Ascending aorta (tissue), 2 donors: ENCODE measurements at regions not wholly inside any gene's neighbourhood (a gene's known extent, or its start where the extent isn't known, plus 50 kb on each side); places are given as distances from the start of the nearest gene placed in this dataset.

Experiments
- DNase-seq, 2 donors: peaks; one replicate each; pipeline ENCODE4 v3.0.0-alpha.2; 2019; ENCODE audit warnings: low spot score in 2 of 2
- H3K27ac ChIP-seq, 2 donors: fragments of 200-600 bp; sonication (generic); one replicate each; pipeline ENCODE4 v1.5.1; 2016 to 2017; ENCODE audit warnings: mild to moderate bottlenecking in 1 of 2
- H3K27me3 ChIP-seq: fragments of 200-600 bp; sonication (generic); one replicate; pipeline ENCODE4 v1.5.1; 2017
- H3K36me3 ChIP-seq, 2 donors: fragments of 200-600 bp; sonication (generic); one replicate each; pipeline ENCODE4 v1.5.1; 2016
- H3K4me1 ChIP-seq, 2 donors: fragments of 200-600 bp; sonication (generic); one replicate each; pipeline ENCODE4 v1.5.1; 2016 to 2017; ENCODE audit warnings: mild to moderate bottlenecking in 1 of 2
- H3K4me3 ChIP-seq, 2 donors: fragments of 200-600 bp; sonication (generic); one replicate each; pipeline ENCODE4 v1.5.1; 2016 to 2017; ENCODE audit warnings: mild to moderate bottlenecking in 1 of 2
- H3K9me3 ChIP-seq, 2 donors: fragments of 200-600 bp; sonication (generic); one replicate each; pipeline ENCODE4 v1.5.1; 2016
- CTCF ChIP-seq, 3 experiments: fragments of 200-600 bp in 2 of 3; fragments of 450-650 bp in 1 of 3; sonication (generic) in 2 of 3; IDR thresholded peaks; one replicate each; pipeline ENCODE4 v1.5.1; 2016 to 2019; ENCODE audit warnings: antibody characterized with exemption in 3 of 3, mild to moderate bottlenecking in 1 of 3, moderate library complexity in 1 of 3
- intact Hi-C: fragments of 100-400 bp; cut with DNase I; formaldehyde crosslinking; loops from one replicate; pipeline ENCODE4 v1.15.1; 2023

GRCh38 chr5:56612759-56613158 lies 202.6 kb upstream of the MAP3K1 start:
- H3K27ac ChIP-seq: no peak overlapping the region
- H3K4me1 ChIP-seq: peaks cover 3 to 12% of the 10 kb centered on the region in 2 donors
- peaks cover 0 to 11% of the 10 kb centered on the region in 2 donors for H3K9me3 ChIP-seq
- no peak overlapping the region for H3K4me3 ChIP-seq
- no peak for DNase-seq
- H3K27me3 ChIP-seq: no peaks in the 10 kb centered on the region
- TF ChIP-seq CTCF (IDR thresholded peaks at IDR 0.05): no peak
- no peaks in the 10 kb centered on the region for H3K36me3 ChIP-seq
- intact Hi-C loops: no loop called here

- no peak for DNase-seq
- no peak for TF ChIP-seq CTCF (IDR thresholded peaks at IDR 0.05)
These were observed 203.0 kb upstream of the MAP3K1 start for GRCh38 chr5:56612353-56612752.

GRCh38 chr5:56610093-56610698 lies 205.2 kb upstream of the MAP3K1 start:
- Histone ChIP-seq H3K9me3 (peaks cover 0 to 11% of the 10 kb centered on the region in 2 donors), H3K27ac (no peak overlapping the region), H3K36me3 (no peaks in the 10 kb centered on the region), H3K4me3 (no peak overlapping the region), H3K27me3 (no peaks in the 10 kb centered on the region), H3K4me1 (peaks cover 3 to 11% of the 10 kb centered on the region in 2 donors)
- no peak for DNase-seq
- TF ChIP-seq CTCF (IDR thresholded peaks at IDR 0.05): no peak
- intact Hi-C loops: no loop called here

More at GRCh38 chr5:56612353-56612752, 203.0 kb upstream of the MAP3K1 start:
- intact Hi-C loops: no loop called here
- Histone ChIP-seq H3K27ac (no peak overlapping the region), H3K4me1 (peaks cover 3 to 15% of the 10 kb centered on the region in 2 donors), H3K27me3 (no peaks in the 10 kb centered on the region), H3K36me3 (no peaks in the 10 kb centered on the region), H3K4me3 (no peak overlapping the region), H3K9me3 (peaks cover 0 to 11% of the 10 kb centered on the region in 2 donors)

- no peak for TF ChIP-seq CTCF (IDR thresholded peaks at IDR 0.05)
- no peak for DNase-seq
- no peak overlapping the region for H3K27ac ChIP-seq
These were observed 207.0 kb upstream of the MAP3K1 start for GRCh38 chr5:56608217-56608925.

GRCh38 chr5:56607551-56607950 lies 207.8 kb upstream of the MAP3K1 start:
- no peak for TF ChIP-seq CTCF (IDR thresholded peaks at IDR 0.05)
- H3K4me1 ChIP-seq: peaks cover 3 to 11% of the 10 kb centered on the region in 2 donors
- H3K27ac ChIP-seq: no peak overlapping the region
- DNase-seq: no peak
- H3K36me3 ChIP-seq: no peaks in the 10 kb centered on the region
- H3K27me3 ChIP-seq: no peaks in the 10 kb centered on the region
- no peak overlapping the region for H3K4me3 ChIP-seq
- peaks cover 0 to 11% of the 10 kb centered on the region in 2 donors for H3K9me3 ChIP-seq
- intact Hi-C loops: no loop called here

More at GRCh38 chr5:56608217-56608925, 207.0 kb upstream of the MAP3K1 start:
- intact Hi-C loops: no loop called here
- H3K9me3 ChIP-seq: peaks cover 0 to 11% of the 10 kb centered on the region in 2 donors
- H3K4me1 ChIP-seq: peaks cover 3 to 11% of the 10 kb centered on the region in 2 donors
- H3K36me3 ChIP-seq: no peaks in the 10 kb centered on the region
- H3K4me3 ChIP-seq: no peak overlapping the region
- H3K27me3 ChIP-seq: no peaks in the 10 kb centered on the region
